KMS-11 (cell line): ENCODE measurements at regions not wholly inside any gene's neighbourhood (a gene's known extent, or its start where the extent isn't known, plus 50 kb on each side); places are given as distances from the start of the nearest gene placed in this dataset.

Experiments used
- H2AFZ ChIP-seq: fragments of 200-600 bp; sonication (generic); 2 replicates; pipeline ENCODE4 v1.6.1; 2016; ENCODE audit warnings: antibody characterized with exemption, mixed run types, low read depth
- H3K27ac ChIP-seq: fragments of 200-600 bp; sonication (generic); 2 replicates; pipeline ENCODE4 v1.6.1; 2016; ENCODE audit warnings: mild to moderate bottlenecking, mixed run types
- H3K27me3 ChIP-seq: fragments of 200-600 bp; sonication (generic); 2 replicates; pipeline ENCODE4 v1.6.1; 2017; ENCODE audit warnings: mild to moderate bottlenecking, low read depth, mixed run types, moderate library complexity; ENCODE audit not compliant: insufficient read depth
- H3K36me3 ChIP-seq: fragments of 200-600 bp; sonication (generic); 2 replicates; pipeline ENCODE4 v1.6.1; 2017; ENCODE audit warnings: mild to moderate bottlenecking, mixed run types; ENCODE audit not compliant: insufficient read depth
- H3K4me1 ChIP-seq: fragments of 200-600 bp; sonication (generic); 2 replicates; pipeline ENCODE4 v1.6.1; 2016; ENCODE audit warnings: mild to moderate bottlenecking, low read depth, mixed run types; ENCODE audit not compliant: poor library complexity, severe bottlenecking
- H3K4me2 ChIP-seq: fragments of 200-600 bp; sonication (generic); 2 replicates; pipeline ENCODE4 v1.7.0; 2016; ENCODE audit warnings: mild to moderate bottlenecking, mixed run types
- H3K4me3 ChIP-seq: fragments of 200-600 bp; sonication (generic); IDR thresholded peaks from 2 replicates; pipeline ENCODE4 v1.6.1; 2017; ENCODE audit warnings: low read depth, low read length, mixed read lengths; ENCODE audit not compliant: insufficient read depth
- H3K79me2 ChIP-seq: fragments of 200-600 bp; sonication (generic); 2 replicates; pipeline ENCODE4 v1.6.1; 2016; ENCODE audit warnings: low read depth, mixed run types; ENCODE audit not compliant: insufficient read depth
- H3K9ac ChIP-seq: fragments of 200-600 bp; sonication (generic); 2 replicates; pipeline ENCODE4 v1.6.1; 2016; ENCODE audit warnings: mild to moderate bottlenecking, mixed run types
- H4K20me1 ChIP-seq: fragments of 200-600 bp; sonication (generic); 2 replicates; pipeline ENCODE4 v1.6.1; 2016; ENCODE audit warnings: mild to moderate bottlenecking, mixed run types; ENCODE audit not compliant: insufficient read depth
- TF ChIP-seq, protein P1 (sequence below): fragments of 200-600 bp; sonication (generic); conservative IDR thresholded peaks from 2 replicates; pipeline ENCODE4 v1.6.1; 2017; ENCODE audit warnings: low read depth, mild to moderate bottlenecking, antibody characterized with exemption, low read length, moderate library complexity, mixed read lengths

DNA sequence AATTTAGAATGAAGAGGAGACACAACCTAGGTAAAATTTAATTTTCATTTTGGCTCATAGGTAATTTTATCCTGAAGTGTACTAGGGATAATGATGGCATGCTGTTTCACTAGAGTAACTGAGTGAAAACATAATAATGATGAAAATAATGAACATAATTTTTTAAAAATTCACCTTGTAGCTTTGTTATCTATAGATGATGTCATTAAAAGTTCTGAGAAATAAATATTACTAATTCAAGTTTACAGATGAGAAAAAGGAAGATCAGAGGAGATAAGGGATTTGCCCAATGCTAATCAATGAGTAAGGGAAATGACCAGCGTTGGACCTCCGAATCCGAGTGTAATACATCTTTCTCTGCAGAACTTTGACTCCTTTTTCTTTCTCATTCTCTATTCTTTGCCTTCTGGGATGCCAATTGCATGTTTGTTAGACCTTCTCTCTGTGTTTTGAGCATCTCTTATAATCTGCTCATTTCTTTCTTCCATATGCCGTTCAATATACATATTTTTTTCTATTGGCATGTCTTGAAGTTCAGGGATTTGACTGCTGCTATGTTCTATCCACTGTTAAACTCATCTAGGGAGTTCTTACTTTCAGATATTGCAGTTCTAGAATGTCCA, 186.5 kb downstream of the SNX19 start:
- H3K36me3 ChIP-seq = no peaks in the 10 kb centered on the region
- no peak overlapping the region for H3K9ac ChIP-seq
- H3K4me3 ChIP-seq = no peak overlapping the region
- no peak overlapping the region for H3K4me2 ChIP-seq
- H4K20me1 ChIP-seq = no peaks in the 10 kb centered on the region
- no peak overlapping the region for H2AFZ ChIP-seq
- H3K27ac ChIP-seq = no peak overlapping the region
- TF ChIP-seq, protein P1, sequence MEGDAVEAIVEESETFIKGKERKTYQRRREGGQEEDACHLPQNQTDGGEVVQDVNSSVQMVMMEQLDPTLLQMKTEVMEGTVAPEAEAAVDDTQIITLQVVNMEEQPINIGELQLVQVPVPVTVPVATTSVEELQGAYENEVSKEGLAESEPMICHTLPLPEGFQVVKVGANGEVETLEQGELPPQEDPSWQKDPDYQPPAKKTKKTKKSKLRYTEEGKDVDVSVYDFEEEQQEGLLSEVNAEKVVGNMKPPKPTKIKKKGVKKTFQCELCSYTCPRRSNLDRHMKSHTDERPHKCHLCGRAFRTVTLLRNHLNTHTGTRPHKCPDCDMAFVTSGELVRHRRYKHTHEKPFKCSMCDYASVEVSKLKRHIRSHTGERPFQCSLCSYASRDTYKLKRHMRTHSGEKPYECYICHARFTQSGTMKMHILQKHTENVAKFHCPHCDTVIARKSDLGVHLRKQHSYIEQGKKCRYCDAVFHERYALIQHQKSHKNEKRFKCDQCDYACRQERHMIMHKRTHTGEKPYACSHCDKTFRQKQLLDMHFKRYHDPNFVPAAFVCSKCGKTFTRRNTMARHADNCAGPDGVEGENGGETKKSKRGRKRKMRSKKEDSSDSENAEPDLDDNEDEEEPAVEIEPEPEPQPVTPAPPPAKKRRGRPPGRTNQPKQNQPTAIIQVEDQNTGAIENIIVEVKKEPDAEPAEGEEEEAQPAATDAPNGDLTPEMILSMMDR = no peak
- H3K27me3 ChIP-seq = no peaks in the 10 kb centered on the region
- no peaks in the 10 kb centered on the region for H3K79me2 ChIP-seq
- H3K4me1 ChIP-seq = no peaks in the 10 kb centered on the region

DNA sequence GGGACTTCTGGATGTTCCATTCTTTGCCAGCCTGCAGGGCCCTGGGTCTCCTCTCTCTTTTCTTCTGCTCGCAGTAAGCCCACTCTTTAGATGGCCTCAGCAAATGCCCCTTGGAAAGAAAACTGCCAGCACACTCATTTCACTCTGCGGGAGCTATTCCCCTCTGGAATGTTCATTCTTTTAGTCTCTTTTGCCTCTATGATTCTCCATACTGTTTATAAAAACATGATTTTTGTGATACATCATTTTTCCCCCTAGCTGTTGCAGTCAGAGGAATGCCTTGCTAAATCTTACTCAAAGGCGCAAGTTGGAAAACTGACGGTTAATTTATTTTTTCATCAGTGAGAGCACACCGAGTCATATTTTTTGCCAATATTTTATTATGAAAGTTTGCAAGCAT, 184.9 kb downstream of the SNX19 start:
- no peaks in the 10 kb centered on the region for H4K20me1 ChIP-seq
- H2AFZ ChIP-seq = no peak overlapping the region
- H3K36me3 ChIP-seq = no peaks in the 10 kb centered on the region
- TF ChIP-seq, protein P1 = no peak
- no peak overlapping the region for H3K27ac ChIP-seq
- H3K4me1 ChIP-seq = no peaks in the 10 kb centered on the region
- no peak overlapping the region for H3K4me3 ChIP-seq
- H3K4me2 ChIP-seq = no peak overlapping the region
- no peaks in the 10 kb centered on the region for H3K79me2 ChIP-seq
- no peak overlapping the region for H3K9ac ChIP-seq
- H3K27me3 ChIP-seq = no peaks in the 10 kb centered on the region

DNA sequence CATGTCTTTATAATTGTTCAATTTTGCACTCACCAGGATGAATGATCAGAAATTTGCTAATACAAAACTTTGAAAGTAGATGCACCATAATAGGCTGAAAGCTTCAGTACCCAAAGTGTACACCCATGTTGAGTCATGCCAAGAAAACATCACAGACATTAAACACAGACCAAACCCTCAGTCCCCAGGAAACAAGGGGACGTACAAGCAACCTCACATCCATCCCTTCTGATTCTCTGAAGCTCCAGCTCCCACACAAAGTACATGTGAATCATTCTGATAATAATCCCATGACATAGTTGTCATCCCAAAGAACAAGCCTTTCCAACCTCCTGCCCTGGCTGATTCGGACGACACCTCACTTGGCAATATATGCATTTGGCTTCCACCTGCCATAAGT, 183.8 kb downstream of the SNX19 start:
- TF ChIP-seq, protein P1 = no peak
- no peaks in the 10 kb centered on the region for H3K4me1 ChIP-seq
- no peaks in the 10 kb centered on the region for H3K79me2 ChIP-seq
- no peak overlapping the region for H3K9ac ChIP-seq
- H2AFZ ChIP-seq = no peak overlapping the region
- no peaks in the 10 kb centered on the region for H3K36me3 ChIP-seq
- H3K27ac ChIP-seq = no peak overlapping the region
- H3K27me3 ChIP-seq = no peaks in the 10 kb centered on the region
- no peak overlapping the region for H3K4me3 ChIP-seq
- no peaks in the 10 kb centered on the region for H4K20me1 ChIP-seq
- H3K4me2 ChIP-seq = no peak overlapping the region

DNA sequence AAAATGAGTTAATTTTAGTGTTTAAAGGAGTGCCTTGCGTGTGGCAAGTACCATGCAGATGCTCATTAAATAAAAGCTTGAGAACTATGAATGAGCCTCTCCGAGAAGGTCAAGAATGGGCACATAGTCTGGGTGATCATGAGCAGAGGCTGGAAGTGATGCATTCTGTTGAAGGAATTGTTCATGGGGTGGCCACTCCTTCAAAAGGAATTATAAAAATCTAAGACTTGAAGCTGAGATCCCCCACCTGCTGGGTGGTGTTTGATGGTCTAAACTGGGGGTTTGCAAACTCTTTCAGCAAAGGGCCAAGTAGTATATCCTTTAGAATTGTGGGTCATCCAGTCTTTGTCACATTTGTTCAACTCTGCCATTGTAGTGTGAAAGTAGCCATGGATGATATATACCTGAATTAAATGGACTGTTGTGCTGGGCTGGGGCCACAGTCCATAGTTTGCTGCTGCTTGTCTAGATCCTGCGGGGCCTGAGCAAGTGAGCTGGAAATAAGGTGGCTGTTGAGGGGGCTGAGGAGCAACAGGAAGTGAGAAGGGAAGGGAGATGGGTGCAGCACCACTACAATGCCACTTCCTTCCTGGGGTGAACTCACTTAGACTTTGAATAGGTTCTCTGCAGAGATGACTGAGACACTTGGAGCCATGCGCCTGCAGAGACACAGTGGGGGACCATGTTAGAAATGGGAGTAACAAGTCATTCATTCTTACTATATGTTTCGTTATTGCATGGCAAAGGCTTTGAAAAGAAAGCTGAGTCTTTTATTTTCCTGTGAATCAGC, 179.0 kb downstream of the SNX19 start:
- H3K4me2 ChIP-seq = no peak overlapping the region
- TF ChIP-seq, protein P1 = no peak

More for the DNA sequence above, 179.0 kb downstream of the SNX19 start:
- H3K79me2 ChIP-seq = no peaks in the 10 kb centered on the region
- H3K4me3 ChIP-seq = no peak overlapping the region
- no peaks in the 10 kb centered on the region for H4K20me1 ChIP-seq
- H3K4me1 ChIP-seq = no peaks in the 10 kb centered on the region
- H3K27me3 ChIP-seq = no peaks in the 10 kb centered on the region
- H2AFZ ChIP-seq = no peak overlapping the region
- no peak overlapping the region for H3K27ac ChIP-seq
- H3K36me3 ChIP-seq = no peaks in the 10 kb centered on the region
- H3K9ac ChIP-seq = no peak overlapping the region
